Fibroblast of lung (primary cell): ENCODE measurements at regions not wholly inside any gene's neighbourhood (a gene's known extent, or its start where the extent isn't known, plus 50 kb on each side); places are given as distances from the start of the nearest gene placed in this dataset.
"Not testable (repeated sequence)": the region's sequence is repeated elsewhere in the genome, so short reads cannot be mapped to it uniquely, and the experiment has no call there.

Experiments used
- EZH2 ChIP-seq: IDR thresholded peaks from 2 replicates; pipeline ENCODE4 v1.5.1; 2012; ENCODE audit warnings: low read length, control low read depth, mild to moderate bottlenecking; ENCODE audit errors: missing control alignments
- TF ChIP-seq, protein P1 (sequence below), 2 donors: IDR thresholded peaks in 1 of 2; conservative IDR thresholded peaks in 1 of 2; 1 replicate in 1 of 2; 2 replicates in 1 of 2; pipeline ENCODE4 v1.5.1; 2011 to 2012; ENCODE audit warnings: low read length in 2 of 2, control low read depth in 1 of 2, inconsistent platforms in 1 of 2, low read depth in 1 of 2, mild to moderate bottlenecking in 1 of 2

DNA sequence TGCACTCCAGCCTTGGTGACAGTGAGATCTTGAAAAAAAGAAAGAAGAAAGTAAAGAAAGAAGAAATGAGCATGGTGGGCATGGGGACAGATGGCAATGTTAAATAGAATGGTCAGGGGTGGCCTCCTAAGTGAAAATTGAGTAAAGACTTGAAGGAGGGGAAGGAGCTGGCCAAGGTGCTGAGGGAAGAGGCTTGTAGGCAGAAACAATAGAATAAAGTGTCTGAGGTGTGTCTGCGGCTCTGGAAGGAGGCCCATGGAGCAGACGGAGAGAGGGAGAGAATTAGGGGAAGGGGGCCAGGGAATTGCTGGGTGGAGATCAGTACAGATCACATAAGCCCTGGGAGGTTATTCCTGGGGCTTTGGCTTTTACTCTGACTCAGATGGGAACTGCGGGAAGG is 70.7 kb downstream of the CCDC201 start:
- TF ChIP-seq, protein P1, sequence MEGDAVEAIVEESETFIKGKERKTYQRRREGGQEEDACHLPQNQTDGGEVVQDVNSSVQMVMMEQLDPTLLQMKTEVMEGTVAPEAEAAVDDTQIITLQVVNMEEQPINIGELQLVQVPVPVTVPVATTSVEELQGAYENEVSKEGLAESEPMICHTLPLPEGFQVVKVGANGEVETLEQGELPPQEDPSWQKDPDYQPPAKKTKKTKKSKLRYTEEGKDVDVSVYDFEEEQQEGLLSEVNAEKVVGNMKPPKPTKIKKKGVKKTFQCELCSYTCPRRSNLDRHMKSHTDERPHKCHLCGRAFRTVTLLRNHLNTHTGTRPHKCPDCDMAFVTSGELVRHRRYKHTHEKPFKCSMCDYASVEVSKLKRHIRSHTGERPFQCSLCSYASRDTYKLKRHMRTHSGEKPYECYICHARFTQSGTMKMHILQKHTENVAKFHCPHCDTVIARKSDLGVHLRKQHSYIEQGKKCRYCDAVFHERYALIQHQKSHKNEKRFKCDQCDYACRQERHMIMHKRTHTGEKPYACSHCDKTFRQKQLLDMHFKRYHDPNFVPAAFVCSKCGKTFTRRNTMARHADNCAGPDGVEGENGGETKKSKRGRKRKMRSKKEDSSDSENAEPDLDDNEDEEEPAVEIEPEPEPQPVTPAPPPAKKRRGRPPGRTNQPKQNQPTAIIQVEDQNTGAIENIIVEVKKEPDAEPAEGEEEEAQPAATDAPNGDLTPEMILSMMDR (conservative IDR thresholded peaks at IDR 0.05 in 1 of 2, IDR thresholded peaks at IDR 0.05 in 1 of 2; ENCODE audit: low read depth in 1 of 2, low read length in 2 of 2) = not testable (repeated sequence)
- not testable (repeated sequence) for TF ChIP-seq EZH2
